ENCODE measurements at regions not wholly inside any gene's neighbourhood (a gene's known extent, or its start where the extent isn't known, plus 50 kb on each side); places are given as distances from the start of the nearest gene placed in this dataset.

DNA sequence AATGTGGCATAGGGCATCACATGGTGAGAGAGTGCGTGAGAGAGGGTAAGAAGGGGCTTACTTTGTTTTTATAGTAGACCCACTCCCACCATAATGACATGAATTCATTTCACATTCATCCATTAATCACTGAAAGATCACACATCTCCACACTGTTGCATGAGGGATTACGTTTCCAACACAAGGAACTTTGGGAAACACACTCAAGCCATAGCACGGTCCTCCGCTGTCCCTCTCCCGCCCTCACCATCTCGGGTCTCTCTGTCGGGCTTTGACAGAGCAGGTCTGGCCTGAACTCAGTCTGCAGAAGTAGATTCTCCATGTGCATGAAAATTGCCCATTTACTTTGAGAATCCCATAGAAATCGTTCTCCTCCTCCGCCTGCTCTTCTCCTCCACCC lies 312.2 kb downstream of the MATN1 start:
- 55% methylated on average over 9 of the region's 9 CpGs for WGBS (ENCODE audit: missing lambda C conversion rate)
- no peak for FAIRE-seq
- H3K4me2 ChIP-seq: no peak overlapping the region
- no peak overlapping the region for H3K27ac ChIP-seq
- ChIA-PET POLR2A (no interaction called here), CTCF (no interaction called here)
- H3K4me3 ChIP-seq: no peak overlapping the region
- no peaks in the 10 kb centered on the region for H3K4me1 ChIP-seq
- ATAC-seq: no peak
- no peaks in the 10 kb centered on the region for H3K9me3 ChIP-seq
- TF ChIP-seq CEBPB (IDR thresholded peaks at IDR 0.05): no peak
- no peak for TF ChIP-seq KDM1A (IDR thresholded peaks at IDR 0.05; ENCODE audit: low read depth)
- no peak for TF ChIP-seq EHF (CRISPR knock-in tag; IDR thresholded peaks at IDR 0.05)
- TF ChIP-seq RNF2 (IDR thresholded peaks at IDR 0.05; ENCODE audit: borderline replicate concordance, low read depth): no peak
- no peak for TF ChIP-seq NR3C1 (IDR thresholded peaks at IDR 0.05)
- no peak for TF ChIP-seq BHLHE40 (IDR thresholded peaks at IDR 0.05; ENCODE audit: low read depth, low read length)
- TF ChIP-seq, protein P1, sequence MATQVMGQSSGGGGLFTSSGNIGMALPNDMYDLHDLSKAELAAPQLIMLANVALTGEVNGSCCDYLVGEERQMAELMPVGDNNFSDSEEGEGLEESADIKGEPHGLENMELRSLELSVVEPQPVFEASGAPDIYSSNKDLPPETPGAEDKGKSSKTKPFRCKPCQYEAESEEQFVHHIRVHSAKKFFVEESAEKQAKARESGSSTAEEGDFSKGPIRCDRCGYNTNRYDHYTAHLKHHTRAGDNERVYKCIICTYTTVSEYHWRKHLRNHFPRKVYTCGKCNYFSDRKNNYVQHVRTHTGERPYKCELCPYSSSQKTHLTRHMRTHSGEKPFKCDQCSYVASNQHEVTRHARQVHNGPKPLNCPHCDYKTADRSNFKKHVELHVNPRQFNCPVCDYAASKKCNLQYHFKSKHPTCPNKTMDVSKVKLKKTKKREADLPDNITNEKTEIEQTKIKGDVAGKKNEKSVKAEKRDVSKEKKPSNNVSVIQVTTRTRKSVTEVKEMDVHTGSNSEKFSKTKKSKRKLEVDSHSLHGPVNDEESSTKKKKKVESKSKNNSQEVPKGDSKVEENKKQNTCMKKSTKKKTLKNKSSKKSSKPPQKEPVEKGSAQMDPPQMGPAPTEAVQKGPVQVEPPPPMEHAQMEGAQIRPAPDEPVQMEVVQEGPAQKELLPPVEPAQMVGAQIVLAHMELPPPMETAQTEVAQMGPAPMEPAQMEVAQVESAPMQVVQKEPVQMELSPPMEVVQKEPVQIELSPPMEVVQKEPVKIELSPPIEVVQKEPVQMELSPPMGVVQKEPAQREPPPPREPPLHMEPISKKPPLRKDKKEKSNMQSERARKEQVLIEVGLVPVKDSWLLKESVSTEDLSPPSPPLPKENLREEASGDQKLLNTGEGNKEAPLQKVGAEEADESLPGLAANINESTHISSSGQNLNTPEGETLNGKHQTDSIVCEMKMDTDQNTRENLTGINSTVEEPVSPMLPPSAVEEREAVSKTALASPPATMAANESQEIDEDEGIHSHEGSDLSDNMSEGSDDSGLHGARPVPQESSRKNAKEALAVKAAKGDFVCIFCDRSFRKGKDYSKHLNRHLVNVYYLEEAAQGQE (IDR thresholded peaks at IDR 0.05): no peak
- TF ChIP-seq, protein P2, sequence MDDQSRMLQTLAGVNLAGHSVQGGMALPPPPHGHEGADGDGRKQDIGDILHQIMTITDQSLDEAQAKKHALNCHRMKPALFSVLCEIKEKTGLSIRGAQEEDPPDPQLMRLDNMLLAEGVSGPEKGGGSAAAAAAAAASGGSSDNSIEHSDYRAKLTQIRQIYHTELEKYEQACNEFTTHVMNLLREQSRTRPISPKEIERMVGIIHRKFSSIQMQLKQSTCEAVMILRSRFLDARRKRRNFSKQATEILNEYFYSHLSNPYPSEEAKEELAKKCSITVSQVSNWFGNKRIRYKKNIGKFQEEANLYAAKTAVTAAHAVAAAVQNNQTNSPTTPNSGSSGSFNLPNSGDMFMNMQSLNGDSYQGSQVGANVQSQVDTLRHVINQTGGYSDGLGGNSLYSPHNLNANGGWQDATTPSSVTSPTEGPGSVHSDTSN (IDR thresholded peaks at IDR 0.05): no peak
- no peak for TF ChIP-seq TFCP2L1 (CRISPR knock-in tag; IDR thresholded peaks at IDR 0.05)
- TF ChIP-seq, protein P3, sequence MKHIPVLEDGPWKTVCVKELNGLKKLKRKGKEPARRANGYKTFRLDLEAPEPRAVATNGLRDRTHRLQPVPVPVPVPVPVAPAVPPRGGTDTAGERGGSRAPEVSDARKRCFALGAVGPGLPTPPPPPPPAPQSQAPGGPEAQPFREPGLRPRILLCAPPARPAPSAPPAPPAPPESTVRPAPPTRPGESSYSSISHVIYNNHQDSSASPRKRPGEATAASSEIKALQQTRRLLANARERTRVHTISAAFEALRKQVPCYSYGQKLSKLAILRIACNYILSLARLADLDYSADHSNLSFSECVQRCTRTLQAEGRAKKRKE (CRISPR knock-in tag; IDR thresholded peaks at IDR 0.05; ENCODE audit: low read depth): no peak
- no peak for DNase-seq (ENCODE audit: low read depth in 1 of 2, low spot score in 1 of 2)

DNA sequence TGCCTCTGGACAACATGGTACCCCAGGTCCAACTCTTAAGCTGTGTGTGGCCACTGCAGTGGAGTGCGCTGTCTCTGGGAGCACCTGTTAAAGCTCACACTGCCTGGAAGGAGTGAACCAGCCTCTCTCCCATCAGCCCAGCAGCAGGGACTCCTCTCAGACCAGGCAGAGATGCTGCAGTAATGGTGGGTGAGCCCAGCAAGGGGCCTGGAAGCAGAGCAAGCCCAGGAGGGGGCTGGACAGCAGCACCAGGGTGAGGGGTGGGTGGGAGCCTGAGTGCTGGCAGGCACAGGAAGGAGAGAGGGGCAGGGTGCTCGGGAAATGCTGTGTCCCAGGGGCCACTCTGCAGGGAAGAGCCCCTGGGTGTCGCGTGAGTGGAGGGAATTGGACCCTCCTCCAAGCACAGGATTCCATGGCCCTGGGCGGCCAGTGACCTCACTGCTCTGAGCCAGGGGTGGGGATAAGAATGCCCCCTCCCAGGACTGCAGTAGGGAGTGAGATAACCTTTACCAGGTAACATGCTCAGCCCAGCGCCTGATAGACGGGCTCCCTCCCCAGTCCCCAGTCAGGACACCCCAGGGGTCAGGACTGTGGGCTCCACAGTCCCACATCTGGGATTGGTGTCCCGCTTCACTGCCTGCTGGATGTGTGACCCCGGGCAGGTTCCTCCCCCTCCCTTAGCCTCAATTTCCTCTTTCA lies 313.1 kb downstream of the MATN1 start:
- no peak for FAIRE-seq
- no peak overlapping the region for H3K4me2 ChIP-seq
- POLR2A ChIA-PET: no interaction called here
- H3K4me3 ChIP-seq: no peak overlapping the region
- no peak for ATAC-seq
- CTCF ChIA-PET: no interaction called here
- no peaks in the 10 kb centered on the region for H3K9me3 ChIP-seq
- H3K4me1 ChIP-seq: no peaks in the 10 kb centered on the region
- no peak overlapping the region for H3K27ac ChIP-seq
- DNase-seq (ENCODE audit: low read depth in 1 of 2, low spot score in 1 of 2): no peak
- TF ChIP-seq CEBPB (IDR thresholded peaks at IDR 0.05) (no peak), JUN (IDR thresholded peaks at IDR 0.05) (no peak), SMC3 (IDR thresholded peaks at IDR 0.05) (no peak), ESRRA (IDR thresholded peaks at IDR 0.05; ENCODE audit: borderline replicate concordance, low read length) (no peak), HDAC2 (IDR thresholded peaks at IDR 0.05) (no peak), RAD21 (conservative IDR thresholded peaks at IDR 0.05 in 1 of 2, IDR thresholded peaks at IDR 0.05 in 1 of 2) (no peak), TP53 (CRISPR knock-in tag; IDR thresholded peaks at IDR 0.05) (no peak)
- TF ChIP-seq, protein P4, sequence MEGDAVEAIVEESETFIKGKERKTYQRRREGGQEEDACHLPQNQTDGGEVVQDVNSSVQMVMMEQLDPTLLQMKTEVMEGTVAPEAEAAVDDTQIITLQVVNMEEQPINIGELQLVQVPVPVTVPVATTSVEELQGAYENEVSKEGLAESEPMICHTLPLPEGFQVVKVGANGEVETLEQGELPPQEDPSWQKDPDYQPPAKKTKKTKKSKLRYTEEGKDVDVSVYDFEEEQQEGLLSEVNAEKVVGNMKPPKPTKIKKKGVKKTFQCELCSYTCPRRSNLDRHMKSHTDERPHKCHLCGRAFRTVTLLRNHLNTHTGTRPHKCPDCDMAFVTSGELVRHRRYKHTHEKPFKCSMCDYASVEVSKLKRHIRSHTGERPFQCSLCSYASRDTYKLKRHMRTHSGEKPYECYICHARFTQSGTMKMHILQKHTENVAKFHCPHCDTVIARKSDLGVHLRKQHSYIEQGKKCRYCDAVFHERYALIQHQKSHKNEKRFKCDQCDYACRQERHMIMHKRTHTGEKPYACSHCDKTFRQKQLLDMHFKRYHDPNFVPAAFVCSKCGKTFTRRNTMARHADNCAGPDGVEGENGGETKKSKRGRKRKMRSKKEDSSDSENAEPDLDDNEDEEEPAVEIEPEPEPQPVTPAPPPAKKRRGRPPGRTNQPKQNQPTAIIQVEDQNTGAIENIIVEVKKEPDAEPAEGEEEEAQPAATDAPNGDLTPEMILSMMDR (IDR thresholded peaks at IDR 0.05): no peak
- 81% methylated on average over 4 of the region's 9 CpGs for WGBS (ENCODE audit: missing lambda C conversion rate)
